ENCODE measurements at regions not wholly inside any gene's neighbourhood (a gene's known extent, or its start where the extent isn't known, plus 50 kb on each side); places are given as distances from the start of the nearest gene placed in this dataset.
"Not testable (repeated sequence)": the region's sequence is repeated elsewhere in the genome, so short reads cannot be mapped to it uniquely, and the experiment has no call there.

- DNase-seq: no peak
Observed at GRCh38 chr4:63221477-63221876, 1187.8 kb downstream of the TECRL start.

- no peak for DNase-seq
Observed at GRCh38 chr4:63218856-63219255, 1190.4 kb downstream of the TECRL start.

- DNase-seq: no peak
Observed at GRCh38 chr4:63214076-63214475, 1195.2 kb downstream of the TECRL start.

DNA sequence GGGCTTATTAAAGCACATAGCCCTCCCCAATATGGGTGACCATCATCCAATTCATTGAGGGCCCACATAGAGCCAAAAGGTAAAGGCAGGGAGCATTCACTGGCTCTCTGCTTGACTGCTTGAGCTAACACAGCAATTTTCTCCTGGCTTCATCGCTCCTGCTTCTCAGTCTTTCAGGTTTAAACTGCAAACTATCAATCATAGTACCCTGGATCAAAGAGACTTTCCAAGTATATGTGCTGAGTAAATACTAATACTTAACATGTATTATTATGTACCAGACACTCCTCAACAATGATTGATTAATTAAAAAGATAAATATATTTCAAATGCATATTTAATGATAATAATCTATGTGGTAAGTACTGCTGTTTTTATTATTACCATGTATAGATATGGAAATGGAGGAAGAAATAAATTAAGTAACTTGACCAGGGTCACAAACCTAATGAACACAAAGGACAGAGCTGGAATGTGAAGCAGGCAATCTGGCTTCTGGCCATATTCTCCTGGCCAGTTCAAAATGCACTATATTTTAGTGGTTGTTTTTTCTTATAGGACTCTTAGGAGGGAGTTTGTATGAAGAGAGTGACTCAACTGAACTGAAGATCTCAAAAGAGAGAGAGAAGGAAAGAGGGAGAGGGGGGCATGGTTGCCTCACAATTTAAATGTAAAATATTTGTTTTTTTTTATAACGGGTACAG lies 1197.3 kb downstream of the TECRL start:
- peak; percentile 2 for DNase-seq

- no peak for DNase-seq
Observed at GRCh38 chr4:63211375-63211774, 1197.9 kb downstream of the TECRL start.

- not testable (repeated sequence) for DNase-seq
Observed at GRCh38 chr4:63193029-63193428, 1216.2 kb downstream of the TECRL start.

- no peak for DNase-seq
Observed at GRCh38 chr4:63171341-63171740, 1237.9 kb downstream of the TECRL start.

GRCh38 chr4:63170923-63171322 lies 1238.3 kb downstream of the TECRL start:
- no peak for DNase-seq

DNA sequence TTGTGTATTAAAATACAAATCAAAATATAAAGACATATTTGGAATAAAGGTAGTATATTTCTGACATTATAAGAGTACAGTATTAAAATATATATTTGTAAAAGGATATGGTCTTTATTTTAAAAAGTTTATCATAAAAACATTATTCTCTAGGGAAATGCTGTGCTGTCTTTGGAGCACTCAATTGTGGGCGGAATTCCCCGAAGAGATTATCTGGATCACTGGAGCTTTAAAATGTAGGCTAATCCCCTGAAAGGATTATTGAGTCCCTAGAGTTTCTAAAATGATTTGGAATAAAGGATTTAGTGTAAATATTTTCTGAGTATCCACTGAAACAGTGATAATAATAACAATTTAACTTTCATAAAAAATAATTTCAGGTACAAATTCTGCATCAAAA lies 1239.4 kb downstream of the TECRL start:
- DNase-seq: no peak

GRCh38 chr4:63155561-63155960 lies 1253.7 kb downstream of the TECRL start:
- DNase-seq: no peak

GRCh38 chr4:63123441-63123840 lies 1285.8 kb downstream of the TECRL start:
- DNase-seq: no peak

DNA sequence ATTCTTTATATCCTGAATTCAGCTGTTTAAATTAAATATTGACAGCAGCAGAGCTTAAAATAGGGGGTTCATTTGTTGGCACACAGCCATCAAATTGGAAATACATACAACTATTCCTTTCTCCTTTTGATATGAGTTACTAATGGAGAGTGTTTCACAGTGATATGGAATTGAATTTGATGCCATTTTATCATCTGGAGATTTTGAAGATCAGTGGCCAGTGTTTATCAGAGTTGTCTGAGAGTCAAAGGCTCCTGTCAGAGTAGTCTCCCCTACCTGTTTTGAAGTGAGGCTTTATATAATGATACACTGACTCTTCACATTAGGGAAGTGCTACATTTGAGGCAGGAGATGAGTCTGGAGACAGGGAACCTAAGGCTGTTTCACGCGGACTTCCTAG lies 1286.3 kb downstream of the TECRL start:
- DNase-seq: no peak

- no peak for DNase-seq
Observed at GRCh38 chr4:63106600-63106999, 1302.7 kb downstream of the TECRL start.

DNA sequence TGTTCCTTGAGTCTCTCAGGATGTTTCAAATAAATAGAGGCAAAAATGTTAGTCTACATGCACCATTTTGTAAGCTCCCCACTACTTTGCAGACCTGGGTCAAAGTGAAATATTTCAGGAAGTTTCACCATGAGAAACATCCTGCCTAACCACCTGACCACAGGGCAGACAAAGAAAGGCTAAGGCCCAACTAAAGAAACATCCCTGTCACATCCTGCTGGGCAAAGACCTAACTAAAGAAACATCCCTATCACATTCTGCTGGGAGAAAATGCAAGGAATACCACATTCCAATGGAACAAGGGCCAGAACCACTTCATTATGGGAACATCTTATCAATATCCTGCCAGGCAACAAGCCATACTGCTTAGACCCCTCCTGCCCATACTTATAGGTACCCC lies 1303.4 kb downstream of the TECRL start:
- DNase-seq: no peak

- no peak for DNase-seq
Observed at GRCh38 chr4:63090641-63091040, 1318.6 kb downstream of the TECRL start.

DNA sequence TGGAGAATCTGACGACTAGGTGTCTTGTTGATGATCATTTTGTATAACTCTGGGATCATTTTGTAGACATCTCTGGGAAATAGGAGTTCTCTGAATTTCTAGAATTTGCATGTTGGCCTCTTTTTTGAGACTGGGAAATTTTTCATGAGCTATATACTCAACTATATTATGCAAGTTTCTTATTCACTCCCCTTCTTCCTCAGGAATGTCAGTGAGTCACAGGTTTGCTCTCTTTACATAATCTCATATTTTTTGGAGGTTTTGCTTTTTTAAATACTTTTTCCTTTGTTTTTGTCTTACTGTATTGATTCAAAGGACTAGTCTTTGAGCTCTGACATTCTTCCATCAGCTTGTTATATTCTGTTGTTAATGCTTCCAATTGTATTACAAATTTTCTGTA lies 1324.2 kb downstream of the TECRL start:
- no peak for DNase-seq

GRCh38 chr4:63080934-63081333 lies 1328.3 kb downstream of the TECRL start:
- DNase-seq: no peak

GRCh38 chr4:63063760-63064159 lies 1345.5 kb downstream of the TECRL start:
- no peak for DNase-seq

DNA sequence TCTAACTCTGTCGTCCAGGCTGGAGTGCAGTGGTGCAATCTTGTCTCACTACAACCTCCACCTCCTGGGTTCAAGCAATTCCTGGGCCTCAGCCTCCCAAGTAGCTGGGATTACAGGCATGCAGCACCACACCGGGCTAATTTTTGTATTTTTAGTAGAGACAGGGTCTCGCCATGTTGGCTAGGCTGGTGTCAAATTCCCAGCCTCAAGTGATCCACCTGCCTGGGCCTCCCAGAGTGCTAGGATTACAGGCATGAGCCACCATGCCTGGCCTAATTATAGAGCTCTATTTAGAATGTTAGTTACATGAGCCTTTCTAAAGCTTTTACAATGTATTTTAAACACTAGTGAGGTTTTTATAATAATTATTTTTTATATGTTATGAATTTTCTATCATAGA lies 1346.4 kb downstream of the TECRL start:
- not testable (repeated sequence) for DNase-seq

DNA sequence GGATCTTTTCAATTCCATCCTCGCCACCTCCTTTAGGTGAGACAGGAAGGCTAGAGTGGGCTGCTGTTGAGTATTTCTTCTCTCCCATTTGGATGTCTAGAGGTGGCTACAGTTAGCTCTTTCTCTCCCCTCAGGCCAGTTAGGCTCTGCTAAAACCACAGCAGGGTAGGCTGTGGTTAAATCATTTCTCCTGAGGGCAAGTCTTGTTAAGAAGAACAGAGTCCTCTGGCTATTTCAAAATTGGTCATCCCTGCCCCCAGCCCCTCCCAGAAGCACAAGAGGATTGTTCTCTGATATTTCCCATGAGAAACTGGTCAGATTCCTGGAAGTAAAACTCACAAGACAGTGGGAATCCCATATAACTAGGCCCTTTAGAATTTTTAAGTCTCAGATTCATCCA lies 1359.5 kb downstream of the TECRL start:
- DNase-seq: no peak

GRCh38 chr4:63049278-63049677 lies 1360.0 kb downstream of the TECRL start:
- no peak for DNase-seq

DNA sequence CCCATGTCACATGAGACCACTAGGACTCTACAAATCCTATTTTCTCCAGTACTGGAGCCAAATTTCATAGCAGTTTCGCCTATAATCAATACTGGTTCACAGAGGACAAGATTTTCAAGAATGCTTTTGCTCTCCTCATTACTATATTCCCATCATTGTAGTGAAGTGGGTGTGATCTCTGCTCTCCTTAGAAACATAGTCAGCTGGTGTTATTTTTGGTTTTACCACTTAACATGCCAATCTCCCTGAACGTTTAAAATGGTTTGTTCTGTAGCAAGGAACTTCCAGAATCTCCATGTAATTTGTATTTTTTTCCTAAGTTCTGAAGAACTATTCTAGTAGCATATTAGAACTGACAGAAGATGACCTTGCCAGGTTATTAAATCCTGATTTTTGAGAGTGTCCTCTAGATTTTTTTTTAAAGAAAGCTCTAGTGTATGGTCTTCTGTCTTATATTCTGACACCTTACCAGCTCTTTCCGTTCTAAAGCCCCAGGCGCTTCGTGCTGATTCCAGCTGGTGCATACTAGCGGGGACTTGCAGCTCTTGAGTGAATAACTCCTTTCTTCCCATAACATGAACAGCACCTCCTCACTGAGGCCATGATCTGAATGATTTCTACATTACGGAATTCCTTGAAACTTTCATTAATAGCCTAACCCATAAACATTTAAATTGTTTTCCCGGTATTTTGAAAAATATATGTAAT lies 1372.9 kb downstream of the TECRL start:
- no peak for DNase-seq

GRCh38 chr4:63029380-63029779 lies 1379.9 kb downstream of the TECRL start:
- DNase-seq: no peak

- no peak for DNase-seq
Observed at GRCh38 chr4:63020661-63021060, 1388.6 kb downstream of the TECRL start.

DNA sequence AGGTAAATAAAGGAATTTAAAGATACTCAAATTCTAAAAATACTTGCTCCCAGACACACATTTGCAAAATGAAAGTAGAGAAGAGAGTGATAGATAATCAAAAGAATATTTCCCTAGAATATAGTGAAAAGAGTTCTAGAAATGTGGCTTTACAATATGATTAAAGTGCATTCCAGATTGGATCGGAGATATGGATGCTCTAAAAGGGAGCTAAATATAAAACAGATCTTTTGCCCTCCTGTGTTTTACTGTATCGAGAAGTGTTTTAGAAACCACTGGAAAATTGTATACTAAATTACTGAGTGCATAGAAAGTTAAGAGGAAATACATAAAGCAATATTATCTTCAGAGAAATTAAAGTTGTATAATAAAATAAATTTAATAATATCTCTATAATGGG lies 1392.0 kb downstream of the TECRL start:
- DNase-seq: no peak
